ENCODE measurements at regions not wholly inside any gene's neighbourhood (a gene's known extent, or its start where the extent isn't known, plus 50 kb on each side); places are given as distances from the start of the nearest gene placed in this dataset.

- Mint-ChIP-seq H3K9me3 (ENCODE audit: low read depth) (peaks cover 3% of the 10 kb centered on the region), H3K36me3 (ENCODE audit: insufficient read depth) (no peaks in the 10 kb centered on the region), H3K27ac (no peak overlapping the region), H3K4me1 (ENCODE audit: low read depth) (peaks cover 5% of the 10 kb centered on the region), H3K4me3 (ENCODE audit: low read depth) (no peak overlapping the region), H3K27me3 (no peaks in the 10 kb centered on the region)
- DNase-seq (ENCODE audit: low spot score, unreplicated experiment), result no peak
- no peak for TF ChIP-seq CTCF (IDR thresholded peaks at IDR 0.05; ENCODE audit: unreplicated experiment)
These were observed 369.3 kb upstream of the ADARB2 start for GRCh38 chr10:2106641-2107040.

GRCh38 chr10:2099321-2099720 is 362.0 kb upstream of the ADARB2 start:
- Mint-ChIP-seq H3K27ac (no peak overlapping the region), H3K27me3 (no peaks in the 10 kb centered on the region), H3K4me3 (ENCODE audit: low read depth) (no peak overlapping the region), H3K9me3 (ENCODE audit: low read depth) (peaks cover 3% of the 10 kb centered on the region), H3K4me1 (ENCODE audit: low read depth) (peaks cover 2% of the 10 kb centered on the region), H3K36me3 (ENCODE audit: insufficient read depth) (no peaks in the 10 kb centered on the region)
- DNase-seq (ENCODE audit: low spot score, unreplicated experiment), result no peak
- TF ChIP-seq CTCF (IDR thresholded peaks at IDR 0.05; ENCODE audit: unreplicated experiment), result no peak

GRCh38 chr10:2097937-2098336 is 360.6 kb upstream of the ADARB2 start:
- peaks cover 3% of the 10 kb centered on the region for H3K9me3 Mint-ChIP-seq (ENCODE audit: low read depth)

GRCh38 chr10:2094171-2094570 is 356.8 kb upstream of the ADARB2 start:
- Mint-ChIP-seq H3K4me3 (ENCODE audit: low read depth) (no peak overlapping the region), H3K27me3 (no peaks in the 10 kb centered on the region), H3K9me3 (ENCODE audit: low read depth) (no peaks in the 10 kb centered on the region), H3K4me1 (ENCODE audit: low read depth) (no peaks in the 10 kb centered on the region), H3K36me3 (ENCODE audit: insufficient read depth) (no peaks in the 10 kb centered on the region), H3K27ac (no peak overlapping the region)
- no peak for DNase-seq (ENCODE audit: low spot score, unreplicated experiment)
- TF ChIP-seq CTCF (IDR thresholded peaks at IDR 0.05; ENCODE audit: unreplicated experiment), result no peak

More at GRCh38 chr10:2097937-2098336, 360.6 kb upstream of the ADARB2 start:
- H3K27ac Mint-ChIP-seq, result no peak overlapping the region
- H3K27me3 Mint-ChIP-seq, result no peaks in the 10 kb centered on the region
- no peaks in the 10 kb centered on the region for H3K36me3 Mint-ChIP-seq (ENCODE audit: insufficient read depth)
- H3K4me3 Mint-ChIP-seq (ENCODE audit: low read depth), result no peak overlapping the region
- no peaks in the 10 kb centered on the region for H3K4me1 Mint-ChIP-seq (ENCODE audit: low read depth)
- TF ChIP-seq CTCF (IDR thresholded peaks at IDR 0.05; ENCODE audit: unreplicated experiment), result no peak
- DNase-seq (ENCODE audit: low spot score, unreplicated experiment), result no peak

GRCh38 chr10:2083591-2083990 is 346.3 kb upstream of the ADARB2 start:
- TF ChIP-seq CTCF (IDR thresholded peaks at IDR 0.05; ENCODE audit: unreplicated experiment), result no peak
- H3K27ac Mint-ChIP-seq, result no peak overlapping the region
- no peak for DNase-seq (ENCODE audit: low spot score, unreplicated experiment)
- H3K4me1 Mint-ChIP-seq (ENCODE audit: low read depth), result peaks cover 30% of the 10 kb centered on the region
- H3K36me3 Mint-ChIP-seq (ENCODE audit: insufficient read depth), result no peaks in the 10 kb centered on the region
- H3K9me3 Mint-ChIP-seq (ENCODE audit: low read depth), result peaks cover 7% of the 10 kb centered on the region
- H3K27me3 Mint-ChIP-seq, result no peaks in the 10 kb centered on the region
- no peak overlapping the region for H3K4me3 Mint-ChIP-seq (ENCODE audit: low read depth)
